Activated naive CD4-positive, alpha-beta T cell treated with anti-CD3 and anti-CD28 coated beads for 36 hours (primary cell): ENCODE measurements at regions not wholly inside any gene's neighbourhood (a gene's known extent, or its start where the extent isn't known, plus 50 kb on each side); places are given as distances from the start of the nearest gene placed in this dataset.
"Not testable (repeated sequence)": the region's sequence is repeated elsewhere in the genome, so short reads cannot be mapped to it uniquely, and the experiment has no call there.

Experiments used
- CTCF ChIA-PET: fragments of 350-600 bp; sonication (Branson Sonifier 250); formaldehyde crosslinking; loops from one replicate; lab custom pipeline; 2021; ENCODE audit warnings: antibody characterized with exemption; lab: Charles Lee
- DNase-seq: peaks from one replicate; pipeline ENCODE4 v3.0.0-alpha.2; 2020
- H3K27ac Mint-ChIP-seq: one replicate; pipeline ENCODE4 v1.8.0; 2021; ENCODE audit warnings: mild to moderate bottlenecking, mixed read lengths
- H3K27me3 Mint-ChIP-seq: one replicate; pipeline ENCODE4 v1.8.0; 2021; ENCODE audit warnings: low read depth, mixed read lengths
- H3K36me3 Mint-ChIP-seq: one replicate; pipeline ENCODE4 v1.8.0; 2021; ENCODE audit warnings: low read depth, mixed read lengths
- H3K4me1 Mint-ChIP-seq: one replicate; pipeline ENCODE4 v1.8.0; 2021; ENCODE audit warnings: low read depth, mixed read lengths
- H3K4me3 Mint-ChIP-seq: one replicate; pipeline ENCODE4 v1.8.0; 2021; ENCODE audit warnings: mild to moderate bottlenecking, moderate library complexity, mixed read lengths
- H3K9me3 Mint-ChIP-seq: one replicate; pipeline ENCODE4 v1.8.0; 2021; ENCODE audit warnings: mixed read lengths
- intact Hi-C: fragments of 100-400 bp; cut with micrococcal nuclease; formaldehyde crosslinking; loops from one replicate; pipeline ENCODE4 v1.15.1; 2023

DNA sequence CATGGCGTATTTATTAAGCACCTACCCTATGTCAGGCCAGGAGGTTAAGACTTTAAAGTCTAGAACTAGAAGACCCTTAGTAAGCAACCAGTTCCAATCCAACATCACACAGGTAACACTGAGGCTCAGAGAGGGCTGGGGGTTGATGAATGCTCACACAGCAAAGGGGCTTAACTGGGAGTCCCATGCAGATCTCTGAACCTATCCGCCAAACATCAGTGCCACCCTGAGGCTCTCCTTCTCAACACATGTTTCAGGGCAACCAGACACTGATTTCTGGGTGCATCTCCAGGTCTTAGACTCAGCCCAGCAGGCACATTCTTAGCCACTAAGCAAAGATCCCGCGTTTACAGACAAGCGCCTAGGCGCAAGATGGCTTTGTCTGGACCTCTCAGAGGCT is 92.0 kb upstream of the SLC6A11 start:
- CTCF ChIA-PET: no interaction called here
- Mint-ChIP-seq H3K27me3 (peaks cover 9% of the 10 kb centered on the region), H3K36me3 (no peaks in the 10 kb centered on the region), H3K27ac (no peak overlapping the region), H3K9me3 (no peaks in the 10 kb centered on the region), H3K4me1 (no peaks in the 10 kb centered on the region), H3K4me3 (no peak overlapping the region)
- no peak for DNase-seq
- intact Hi-C loops: no loop called here

DNA sequence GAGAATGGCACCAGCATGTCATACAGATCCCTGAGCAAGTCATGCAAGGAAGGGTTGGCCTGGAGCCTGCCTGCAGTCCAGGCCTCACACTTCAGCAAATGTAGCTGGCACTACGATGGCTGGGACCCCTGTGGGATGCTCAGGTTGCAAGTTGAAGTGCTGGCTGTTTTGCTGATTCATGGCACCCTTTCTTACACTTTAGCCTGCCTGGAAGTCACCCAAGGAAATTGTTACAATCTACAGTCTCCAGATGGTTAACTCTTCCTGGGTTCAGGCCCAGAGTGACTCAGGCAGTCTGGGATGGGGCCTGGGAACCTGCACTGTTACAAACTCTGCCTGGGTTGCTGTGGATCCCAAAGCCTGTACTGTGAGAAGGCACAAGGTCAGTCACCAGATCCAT is 91.0 kb upstream of the SLC6A11 start:
- Mint-ChIP-seq H3K9me3 (no peaks in the 10 kb centered on the region), H3K27ac (no peak overlapping the region), H3K4me3 (no peak overlapping the region), H3K36me3 (no peaks in the 10 kb centered on the region), H3K27me3 (peaks cover 16% of the 10 kb centered on the region), H3K4me1 (no peaks in the 10 kb centered on the region)
- intact Hi-C loops: no loop called here
- DNase-seq: no peak
- CTCF ChIA-PET: no interaction called here

DNA sequence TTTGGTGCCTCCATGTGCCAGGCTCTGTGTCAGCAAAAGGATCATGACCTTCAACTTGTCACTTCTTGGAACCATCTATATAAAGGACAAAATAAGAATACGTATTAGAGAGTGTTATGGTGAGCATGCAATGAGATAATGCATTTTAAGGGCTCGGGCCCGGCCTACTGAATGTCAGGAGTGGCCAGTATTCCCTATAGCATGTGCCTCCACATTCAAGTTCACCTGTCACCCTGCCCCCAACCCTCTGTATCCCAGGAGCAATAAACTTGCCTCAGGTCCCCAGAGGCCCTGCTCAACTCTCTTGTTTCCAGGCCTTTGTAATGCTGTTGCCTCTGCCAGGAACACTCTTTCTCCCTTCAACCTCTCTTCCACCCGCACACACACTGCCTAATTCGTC is 90.2 kb upstream of the SLC6A11 start:
- no peaks in the 10 kb centered on the region for H3K4me1 Mint-ChIP-seq
- intact Hi-C loops: no loop called here
- no peaks in the 10 kb centered on the region for H3K9me3 Mint-ChIP-seq
- H3K4me3 Mint-ChIP-seq: no peak overlapping the region
- peaks cover 16% of the 10 kb centered on the region for H3K27me3 Mint-ChIP-seq
- no peak for DNase-seq
- H3K27ac Mint-ChIP-seq: no peak overlapping the region
- no peaks in the 10 kb centered on the region for H3K36me3 Mint-ChIP-seq
- CTCF ChIA-PET: no interaction called here

DNA sequence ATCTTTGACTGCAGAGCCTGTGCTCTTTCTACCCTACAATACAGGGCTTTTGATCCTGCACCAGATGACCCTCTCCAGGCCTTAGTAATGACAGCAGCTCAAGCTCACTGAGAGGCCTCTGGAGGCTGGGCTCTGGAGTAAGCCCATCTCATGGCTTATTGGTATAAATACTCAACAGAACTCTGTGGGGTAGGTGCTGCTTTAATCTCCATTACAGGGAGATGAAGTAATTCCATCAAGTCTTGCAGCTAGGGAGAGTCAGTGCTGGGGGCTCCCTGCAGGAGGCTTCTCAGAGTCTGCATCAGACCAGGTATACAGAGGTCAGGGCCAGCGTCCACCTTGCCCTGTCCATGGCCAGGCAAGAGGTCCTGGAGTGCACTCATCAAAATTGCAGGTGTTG is 89.2 kb upstream of the SLC6A11 start:
- H3K27ac Mint-ChIP-seq: no peak overlapping the region
- CTCF ChIA-PET: no interaction called here
- intact Hi-C loops: no loop called here
- H3K9me3 Mint-ChIP-seq: no peaks in the 10 kb centered on the region
- H3K4me1 Mint-ChIP-seq: no peaks in the 10 kb centered on the region
- peaks cover 16% of the 10 kb centered on the region for H3K27me3 Mint-ChIP-seq
- H3K36me3 Mint-ChIP-seq: no peaks in the 10 kb centered on the region
- DNase-seq: no peak
- no peak overlapping the region for H3K4me3 Mint-ChIP-seq

DNA sequence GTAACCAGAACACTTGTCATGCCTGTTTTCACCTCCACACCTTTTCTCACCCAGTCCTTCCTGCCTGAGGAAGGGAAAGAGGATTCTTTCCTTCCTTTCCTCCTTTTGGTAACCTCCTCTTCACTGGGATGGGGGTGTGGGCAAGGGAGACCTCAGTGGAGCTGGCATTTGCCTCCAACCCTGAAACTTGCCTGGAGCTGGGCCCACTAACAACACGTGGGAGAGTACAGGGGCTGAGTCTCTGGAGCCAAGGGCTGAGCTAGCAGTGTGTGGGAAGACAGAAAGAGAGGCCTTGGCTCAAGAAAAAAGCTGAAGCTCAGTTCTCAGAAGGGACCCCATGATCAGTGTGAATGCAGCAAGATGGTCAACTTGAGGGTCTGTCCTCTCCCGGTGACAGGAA is 86.6 kb upstream of the SLC6A11 start:
- CTCF ChIA-PET: interaction anchor here (1.8 kb wide), 1 partner anchor 11 kb away, joined by 6 read pairs; no protein-coding TSS in a partner anchor
- H3K36me3 Mint-ChIP-seq: no peaks in the 10 kb centered on the region
- H3K4me3 Mint-ChIP-seq: no peak overlapping the region
- H3K27me3 Mint-ChIP-seq: peaks cover 16% of the 10 kb centered on the region
- no peak overlapping the region for H3K27ac Mint-ChIP-seq
- DNase-seq: no peak
- intact Hi-C loops: no loop called here
- H3K9me3 Mint-ChIP-seq: peaks cover 19% of the 10 kb centered on the region
- no peaks in the 10 kb centered on the region for H3K4me1 Mint-ChIP-seq

DNA sequence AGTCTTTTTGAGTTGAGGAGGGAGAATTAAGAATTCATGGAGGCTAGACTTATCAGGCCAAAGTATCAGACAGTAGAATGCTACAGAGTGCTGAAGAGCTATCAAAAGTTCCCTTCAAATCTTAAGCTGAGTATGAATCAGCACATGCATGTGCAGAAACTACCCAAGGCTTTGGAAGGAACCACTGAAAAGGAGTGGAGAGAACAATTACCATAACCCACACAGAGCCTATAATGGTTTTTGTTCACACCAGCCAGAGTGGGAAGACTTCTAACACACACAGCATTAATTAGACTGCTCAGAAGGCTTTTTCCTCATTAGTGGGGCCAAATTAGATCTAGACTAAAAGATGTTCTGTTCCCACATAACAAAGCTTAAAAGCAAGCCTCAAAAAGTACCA is 83.7 kb upstream of the SLC6A11 start:
- H3K27ac Mint-ChIP-seq: no peak overlapping the region
- no peaks in the 10 kb centered on the region for H3K36me3 Mint-ChIP-seq

DNA sequence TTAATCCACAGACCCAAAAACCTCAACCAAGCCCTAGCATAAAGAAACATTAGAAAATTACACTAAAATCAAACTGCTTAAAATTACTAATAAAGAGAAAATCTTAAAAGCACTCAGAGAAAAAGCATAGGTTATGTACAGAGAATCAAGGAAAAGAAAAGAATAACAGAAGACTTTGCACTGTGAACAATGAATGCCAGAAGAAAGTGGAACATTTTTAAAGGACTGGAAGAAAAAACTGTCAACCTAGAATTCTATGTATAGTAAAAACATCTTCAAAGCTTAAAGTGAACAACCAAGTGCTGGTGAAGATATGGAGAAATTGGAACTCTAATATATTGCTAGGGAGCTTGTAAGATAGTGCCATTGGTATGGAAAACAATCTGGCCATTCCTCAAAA is 82.7 kb upstream of the SLC6A11 start:
- CTCF ChIA-PET: no interaction called here
- intact Hi-C loops: no loop called here
- peaks cover 31% of the 10 kb centered on the region for H3K27me3 Mint-ChIP-seq
- no peaks in the 10 kb centered on the region for H3K4me1 Mint-ChIP-seq
- H3K36me3 Mint-ChIP-seq: no peaks in the 10 kb centered on the region
- DNase-seq: no peak
- no peak overlapping the region for H3K27ac Mint-ChIP-seq
- peaks cover 19% of the 10 kb centered on the region for H3K9me3 Mint-ChIP-seq
- no peak overlapping the region for H3K4me3 Mint-ChIP-seq

More for the DNA sequence above, 83.7 kb upstream of the SLC6A11 start:
- no peak overlapping the region for H3K4me3 Mint-ChIP-seq
- DNase-seq: no peak
- peaks cover 25% of the 10 kb centered on the region for H3K27me3 Mint-ChIP-seq
- intact Hi-C loops: no loop called here
- H3K9me3 Mint-ChIP-seq: peaks cover 19% of the 10 kb centered on the region
- no peaks in the 10 kb centered on the region for H3K4me1 Mint-ChIP-seq
- CTCF ChIA-PET: interaction anchor here (0.7 kb wide), 1 partner anchor 55 kb away, joined by 4 read pairs; no protein-coding TSS in a partner anchor

DNA sequence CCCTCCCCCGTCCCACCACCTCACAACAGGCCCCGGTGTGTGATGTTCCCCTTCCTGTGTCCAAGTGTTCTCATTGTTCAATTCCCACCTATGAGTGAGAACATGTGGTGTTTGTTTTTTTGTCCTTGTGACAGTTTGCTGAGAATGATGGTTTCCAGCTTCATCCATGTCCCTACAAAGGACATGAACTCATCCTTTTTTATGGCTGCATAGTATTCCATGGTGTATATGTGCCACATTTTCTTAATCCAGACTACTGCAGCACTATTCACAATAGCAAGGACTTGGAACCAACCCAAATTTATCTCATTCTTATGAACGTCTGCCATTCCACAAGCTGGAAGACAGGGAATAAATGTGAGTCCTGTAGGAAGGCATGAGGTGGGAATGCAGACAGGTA is 79.6 kb upstream of the SLC6A11 start:
- Mint-ChIP-seq H3K27me3 (peaks cover 29% of the 10 kb centered on the region), H3K9me3 (peaks cover 19% of the 10 kb centered on the region)
- H3K36me3 Mint-ChIP-seq, DNase-seq, CTCF ChIA-PET, H3K4me3 Mint-ChIP-seq, H3K4me1 Mint-ChIP-seq, H3K27ac Mint-ChIP-seq, intact Hi-C loops: not testable (repeated sequence)

DNA sequence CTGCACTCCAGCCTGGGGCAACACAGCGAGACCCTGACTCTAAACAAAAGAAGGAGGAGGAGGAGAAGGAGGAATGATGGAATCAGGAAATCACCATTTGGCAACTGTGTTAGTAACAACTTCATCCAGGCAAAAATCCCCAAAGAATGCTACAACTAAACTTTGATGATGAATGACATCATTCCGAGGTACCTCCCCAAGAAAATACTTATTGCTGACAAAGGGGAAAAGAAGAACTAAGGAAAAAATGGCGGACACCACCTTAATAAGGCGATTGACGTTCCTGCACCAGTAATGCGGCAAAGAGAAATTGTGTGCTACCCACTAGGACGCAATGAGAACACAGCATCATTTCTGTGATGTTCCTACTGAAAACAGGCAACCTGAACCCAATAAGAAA is 78.2 kb upstream of the SLC6A11 start:
- no peak for DNase-seq
- H3K4me3 Mint-ChIP-seq: no peak overlapping the region
- no peaks in the 10 kb centered on the region for H3K36me3 Mint-ChIP-seq
- no peak overlapping the region for H3K27ac Mint-ChIP-seq
- peaks cover 8% of the 10 kb centered on the region for H3K4me1 Mint-ChIP-seq
- intact Hi-C loops: no loop called here
- peaks cover 29% of the 10 kb centered on the region for H3K27me3 Mint-ChIP-seq
- CTCF ChIA-PET: interaction anchor here (1.3 to 3.2 kb wide), 10 partner anchors 11 to 399 kb away, joined by 3 to 17 read pairs (median 4); no protein-coding TSS in a partner anchor
- peaks cover 14% of the 10 kb centered on the region for H3K9me3 Mint-ChIP-seq

DNA sequence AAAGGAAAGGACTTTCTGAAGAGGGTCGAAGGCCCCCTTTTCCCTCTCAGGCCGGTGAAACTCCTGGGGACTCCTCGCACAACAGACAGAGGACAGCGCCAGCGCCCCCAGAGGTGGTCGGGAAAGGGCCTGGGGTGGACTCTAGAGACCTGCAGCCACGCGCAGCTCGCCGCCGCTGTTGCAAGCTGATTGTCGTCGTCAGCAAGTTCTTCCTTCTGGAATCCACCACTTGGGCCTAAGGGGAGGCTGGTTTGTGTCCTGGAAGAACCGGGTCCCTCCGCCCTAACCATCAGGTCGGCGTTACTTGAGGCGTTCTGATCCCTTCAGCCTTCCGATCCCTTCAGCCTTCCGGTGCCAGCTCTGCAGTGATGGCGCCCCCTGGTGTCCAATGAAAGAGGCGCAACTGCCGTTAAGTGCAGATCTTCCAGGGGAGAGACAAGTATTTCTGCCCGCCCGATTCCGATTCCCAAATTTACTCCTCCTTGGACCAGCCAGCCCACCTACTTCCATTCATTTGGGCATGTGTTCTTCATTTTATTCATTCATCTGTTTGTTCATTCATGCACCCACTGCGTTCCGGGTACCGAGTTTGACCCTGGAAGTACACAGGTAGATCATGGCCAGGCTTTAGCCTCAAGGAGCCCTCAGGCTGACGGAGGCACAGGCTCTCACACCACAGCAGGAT is 77.2 kb upstream of the SLC6A11 start:
- H3K27me3 Mint-ChIP-seq: peaks cover 31% of the 10 kb centered on the region
- no peaks in the 10 kb centered on the region for H3K36me3 Mint-ChIP-seq
- no peak overlapping the region for H3K27ac Mint-ChIP-seq
- H3K4me1 Mint-ChIP-seq: peaks cover 8% of the 10 kb centered on the region
- peaks cover 5% of the 10 kb centered on the region for H3K9me3 Mint-ChIP-seq
- H3K4me3 Mint-ChIP-seq: no peak overlapping the region
- DNase-seq: peak; percentile 81
- intact Hi-C loops: loop anchor here (1.0 kb wide), 2 partner anchors 322 to 395 kb away; no protein-coding TSS in a partner anchor
- CTCF ChIA-PET: interaction anchor here (0.6 to 3.2 kb wide), 23 partner anchors 10 to 866 kb away, joined by 3 to 17 read pairs (median 3); no protein-coding TSS in a partner anchor

DNA sequence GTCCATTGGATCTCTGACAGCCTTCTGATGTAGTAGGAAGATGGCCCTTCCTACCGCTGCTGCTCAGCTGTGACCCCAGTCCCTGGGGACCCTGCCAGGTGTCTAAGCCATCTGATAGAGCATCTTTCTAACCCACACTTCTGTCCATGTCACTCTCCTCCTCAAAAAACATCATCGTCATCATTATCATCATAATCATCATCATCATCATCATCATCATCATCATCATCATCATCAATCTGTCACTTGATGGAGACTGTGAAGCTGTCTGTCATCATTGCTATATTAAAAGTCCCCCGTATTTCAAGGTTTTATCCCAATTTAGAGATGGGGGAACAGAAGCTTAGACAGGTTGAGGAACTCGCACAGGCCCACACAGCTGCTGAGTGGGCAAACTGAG is 75.1 kb upstream of the SLC6A11 start:
- H3K4me1 Mint-ChIP-seq: peaks cover 8% of the 10 kb centered on the region
- H3K27ac Mint-ChIP-seq: no peak overlapping the region
- peaks cover 32% of the 10 kb centered on the region for H3K27me3 Mint-ChIP-seq
- intact Hi-C loops: no loop called here
- no peak overlapping the region for H3K4me3 Mint-ChIP-seq
- H3K36me3 Mint-ChIP-seq: no peaks in the 10 kb centered on the region
- CTCF ChIA-PET: interaction anchor here (0.7 to 3.2 kb wide), 6 partner anchors 12 to 419 kb away, joined by 3 to 17 read pairs (median 5); no protein-coding TSS in a partner anchor
- H3K9me3 Mint-ChIP-seq: no peaks in the 10 kb centered on the region
- no peak for DNase-seq

DNA sequence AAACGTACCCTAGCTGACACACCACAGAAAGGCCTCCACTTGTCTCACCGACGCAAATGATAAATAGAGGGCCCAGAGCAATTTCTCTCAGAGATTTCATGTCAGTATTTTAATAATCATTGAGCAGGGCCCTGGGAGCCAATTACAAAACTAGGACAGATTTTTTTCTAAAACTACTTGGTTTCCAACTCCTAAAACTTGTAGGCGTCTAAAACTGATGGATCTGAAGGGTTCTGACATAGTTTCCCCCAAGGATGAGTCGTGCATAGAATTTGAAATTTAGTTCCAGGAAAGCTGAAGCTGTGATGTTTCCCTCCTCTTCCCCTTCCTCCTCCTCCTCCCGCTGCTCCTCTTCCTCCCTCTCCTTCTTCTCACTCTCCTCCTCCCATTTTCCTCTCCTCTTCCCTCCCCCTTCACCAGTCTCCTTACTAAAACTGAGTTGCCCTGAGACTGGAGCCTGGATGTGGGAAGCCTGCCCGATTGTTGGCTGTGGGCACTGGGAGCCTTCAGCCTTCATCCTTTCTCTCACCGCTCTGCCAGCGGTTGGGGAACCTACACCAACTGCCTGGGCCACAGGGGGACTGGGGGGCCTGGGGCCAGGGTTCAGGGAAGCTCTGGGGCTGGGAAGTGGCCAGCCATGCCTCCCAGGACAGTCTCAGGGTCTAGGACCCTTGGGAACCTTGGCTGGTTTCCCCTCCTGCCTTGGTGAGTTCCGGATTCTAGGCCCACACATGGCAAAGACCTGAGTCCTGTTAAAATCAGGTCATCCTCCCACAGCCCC is 73.9 kb upstream of the SLC6A11 start:
- peaks cover 8% of the 10 kb centered on the region for H3K4me1 Mint-ChIP-seq
- no peak overlapping the region for H3K27ac Mint-ChIP-seq
- H3K9me3 Mint-ChIP-seq: no peaks in the 10 kb centered on the region
- intact Hi-C loops: no loop called here
- CTCF ChIA-PET: interaction anchor here (0.6 kb wide), 1 partner anchor 540 kb away, joined by 3 read pairs; no protein-coding TSS in a partner anchor
- no peak for DNase-seq
- no peaks in the 10 kb centered on the region for H3K36me3 Mint-ChIP-seq
- peaks cover 26% of the 10 kb centered on the region for H3K27me3 Mint-ChIP-seq
- H3K4me3 Mint-ChIP-seq: no peak overlapping the region
